ENCODE measurements at regions not wholly inside any gene's neighbourhood (a gene's known extent, or its start where the extent isn't known, plus 50 kb on each side); places are given as distances from the start of the nearest gene placed in this dataset.
A peak's percentile ranks its signal among the peaks of the same experiment; 100 is the strongest.

- FAIRE-seq: no peak
- ChIA-PET POLR2A (no interaction called here), CTCF (no interaction called here)
- Histone ChIP-seq H3K4me1 (no peaks in the 10 kb centered on the region), H3K9me3 (0 out of 3 replicates have a peak, but pooled peaks cover 2% of the 10 kb centered on the region), H3K4me2 (no peak overlapping the region), H3K27ac (no peak overlapping the region), H3K4me3 (no peak overlapping the region)
- WGBS (ENCODE audit: missing lambda C conversion rate): 63% methylated on average over 2 of the region's 2 CpGs
- no peak for DNase-seq (ENCODE audit: low read depth in 1 of 2, low spot score in 1 of 2)
- no peak for TF ChIP-seq ATOH8 (CRISPR knock-in tag; IDR thresholded peaks at IDR 0.05; ENCODE audit: low read depth)
- TF ChIP-seq TFCP2L1 (CRISPR knock-in tag; IDR thresholded peaks at IDR 0.05): no peak
- TF ChIP-seq HOXB5 (CRISPR knock-in tag; IDR thresholded peaks at IDR 0.05): no peak
- TF ChIP-seq MAZ (IDR thresholded peaks at IDR 0.05; ENCODE audit: borderline replicate concordance, low read depth, low read length): no peak
- TF ChIP-seq KDM5A (IDR thresholded peaks at IDR 0.05): no peak
- TF ChIP-seq CHD4 (IDR thresholded peaks at IDR 0.05; ENCODE audit: borderline replicate concordance): no peak
- TF ChIP-seq ELK1 (IDR thresholded peaks at IDR 0.05; ENCODE audit: low read depth, low read length): no peak
- no peak for TF ChIP-seq USF2 (IDR thresholded peaks at IDR 0.05)
- no peak for TF ChIP-seq EP300 (IDR thresholded peaks at IDR 0.05)
- no peak for TF ChIP-seq MYC (IDR thresholded peaks at IDR 0.05; ENCODE audit: borderline replicate concordance, low read length)
- no peak for TF ChIP-seq PHF8 (IDR thresholded peaks at IDR 0.05; ENCODE audit: borderline replicate concordance, low read depth)
- TF ChIP-seq NR3C1 (IDR thresholded peaks at IDR 0.05): no peak
- no peak for ATAC-seq
These were observed 282.9 kb downstream of the DUSP6 start for GRCh38 chr12:89069431-89069830.

- FAIRE-seq: peak; percentile 23
- ChIA-PET CTCF (no interaction called here), POLR2A (interaction anchor here (0.6 to 1.4 kb wide), 2 partner anchors 285 to 450 kb away, joined by 3 to 5 read pairs; partner anchors contain the start of gene DUSP6)
- DNase-seq (ENCODE audit: low read depth in 1 of 2, low spot score in 1 of 2): peak in 1 of 2 experiments; percentile 9
- Histone ChIP-seq H3K4me2 (no peak overlapping the region), H3K4me1 (no peaks in the 10 kb centered on the region), H3K27ac (no peak overlapping the region), H3K9me3 (0 out of 3 replicates have a peak, but pooled peaks cover 2% of the 10 kb centered on the region), H3K4me3 (no peak overlapping the region)
- TF ChIP-seq FOSL2 (IDR thresholded peaks at IDR 0.05) (0 out of 2 replicates have a peak, but pooled peaks have one; percentile 7), FOSL2 (CRISPR knock-in tag; IDR thresholded peaks at IDR 0.05) (no peak), E2F6 (IDR thresholded peaks at IDR 0.05; ENCODE audit: borderline replicate concordance, low read depth) (no peak)
- 33% methylated on average over 2 of the region's 2 CpGs for WGBS (ENCODE audit: missing lambda C conversion rate)
- peak; percentile 51 to 66; a peak in 5 of 6 replicates for ATAC-seq
These were observed 284.7 kb downstream of the DUSP6 start for GRCh38 chr12:89067421-89068187.

GRCh38 chr12:89064780-89065179 is 287.5 kb downstream of the DUSP6 start:
- no peak overlapping the region for H3K4me3 ChIP-seq
- ChIA-PET POLR2A (interaction anchor here (1.1 kb wide), 1 partner anchor 287 kb away, joined by 3 read pairs; the partner anchor contains the start of gene DUSP6), CTCF (interaction anchor here (0.9 to 4.0 kb wide), 4 partner anchors 9 to 281 kb away, joined by 4 to 15 read pairs (median 10); no protein-coding TSS in a partner anchor)
- TF ChIP-seq CHD2 (IDR thresholded peaks at IDR 0.05; ENCODE audit: low read length, partially characterized antibody) (no peak), POLR2AphosphoS2 (conservative IDR thresholded peaks at IDR 0.05; ENCODE audit: low read length) (no peak), FOSL2 (IDR thresholded peaks at IDR 0.05) (no peak), FOSL2 (CRISPR knock-in tag; IDR thresholded peaks at IDR 0.05) (peak; percentile 24; the same call in 1 of the 2 replicates), TFCP2L1 (CRISPR knock-in tag; IDR thresholded peaks at IDR 0.05) (no peak)
- WGBS (ENCODE audit: missing lambda C conversion rate): 84% methylated on average over 3 of the region's 3 CpGs
- FAIRE-seq: no peak
- peak in 1 of 2 experiments; percentile 6 for DNase-seq (ENCODE audit: low read depth in 1 of 2, low spot score in 1 of 2)
- H3K4me2 ChIP-seq: no peak overlapping the region
- H3K9me3 ChIP-seq: 0 out of 3 replicates have a peak, but pooled peaks cover 2% of the 10 kb centered on the region
- no peak overlapping the region for H3K27ac ChIP-seq
- no peak for ATAC-seq
- H3K4me1 ChIP-seq: no peaks in the 10 kb centered on the region
